Gastrocnemius medialis (tissue), 4 donors: ENCODE measurements at regions not wholly inside any gene's neighbourhood (a gene's known extent, or its start where the extent isn't known, plus 50 kb on each side); places are given as distances from the start of the nearest gene placed in this dataset.

Experiments
- ATAC-seq, 2 donors: fragments of 150-250 bp; one replicate each; pipeline ENCODE4 v1.9.1; 2016
- DNase-seq, 2 donors: peaks; one replicate each; pipeline ENCODE4 v3.0.0-alpha.2; 2019
- H3K27ac ChIP-seq, 4 donors: fragments of 200-600 bp; sonication (generic); 1 replicate in 1 of 4; 2 replicates in 3 of 4; pipeline ENCODE4 v1.5.1; 2016 to 2018; ENCODE audit warnings: mild to moderate bottlenecking in 2 of 4, moderate library complexity in 1 of 4
- H3K27me3 ChIP-seq, 3 donors: fragments of 200-600 bp; sonication (generic) in 2 of 3; 1 replicate in 1 of 3; 2 replicates in 2 of 3; pipeline versions ENCODE4 v1.5.1 to v1.6.0; 2016 to 2019; ENCODE audit warnings: mild to moderate bottlenecking in 1 of 3, moderate library complexity in 1 of 3
- H3K36me3 ChIP-seq, 2 donors: fragments of 200-600 bp; sonication (generic) in 1 of 2; one replicate each; pipeline ENCODE4 v1.5.1; 2017 to 2018
- H3K4me1 ChIP-seq, 2 donors: fragments of 200-600 bp; sonication (generic) in 1 of 2; one replicate each; pipeline ENCODE4 v1.5.1; 2016 to 2017; ENCODE audit warnings: mild to moderate bottlenecking in 2 of 2
- H3K4me3 ChIP-seq, 4 donors: fragments of 200-600 bp; sonication (generic) in 3 of 4; 1 replicate in 1 of 4; 2 replicates in 3 of 4; pipeline ENCODE4 v1.5.1; 2016 to 2019; ENCODE audit warnings: mild to moderate bottlenecking in 2 of 4
- H3K9me3 ChIP-seq, 3 donors: fragments of 200-600 bp; sonication (generic) in 2 of 3; 1 replicate in 1 of 3; 2 replicates in 2 of 3; pipeline ENCODE4 v1.5.1; 2016 to 2019
- POLR2A ChIP-seq, 2 donors: fragments of 450-650 bp; IDR thresholded peaks; one replicate each; pipeline ENCODE4 v1.6.1; 2017; ENCODE audit warnings: antibody characterized with exemption in 2 of 2, mild to moderate bottlenecking in 2 of 2, moderate library complexity in 2 of 2
- in situ Hi-C, 4 donors: fragments of 200-750 bp; cut with MboI; loops; one replicate each; pipeline versions ENCODE4 v1.15.0 to v1.8.0; 2017; ENCODE audit warnings: low sequenced_read_pairs in 4 of 4
- intact Hi-C: fragments of 100-400 bp; cut with DNase I; formaldehyde crosslinking; loops from one replicate; pipeline ENCODE4 v1.15.1; 2023; ENCODE audit warnings: low total_unique reads
- TF ChIP-seq, protein P1 (sequence below), 5 experiments: fragments of 450-650 bp in 3 of 5; fragments of 200-600 bp in 2 of 5; sonication (generic) in 2 of 5; IDR thresholded peaks in 4 of 5; conservative IDR thresholded peaks in 1 of 5; 1 replicate in 4 of 5; 2 replicates in 1 of 5; pipeline ENCODE4 v1.5.1; 2016 to 2019; ENCODE audit warnings: antibody characterized with exemption in 5 of 5, mild to moderate bottlenecking in 3 of 5, moderate library complexity in 3 of 5

DNA sequence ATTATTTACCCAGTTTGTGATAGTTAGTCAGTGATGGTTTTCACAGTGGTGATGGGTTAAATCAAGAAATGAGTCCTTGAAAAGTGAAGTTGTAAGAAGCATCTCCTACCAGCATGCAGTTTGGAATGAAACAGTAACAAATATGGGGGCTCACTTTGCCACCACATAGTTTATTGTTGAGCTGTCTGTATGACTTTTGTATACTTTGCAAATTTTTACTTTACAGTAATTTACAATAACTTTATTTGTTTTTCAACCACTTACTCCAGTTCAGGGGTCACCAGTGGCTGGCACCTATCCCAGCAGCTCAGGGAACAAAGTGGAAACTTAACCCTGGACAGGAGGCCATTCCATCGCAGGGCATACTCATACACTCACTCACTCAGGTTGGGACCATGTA lies 64.5 kb upstream of the ANKRD50 start:
- ATAC-seq, result no peak

DNA sequence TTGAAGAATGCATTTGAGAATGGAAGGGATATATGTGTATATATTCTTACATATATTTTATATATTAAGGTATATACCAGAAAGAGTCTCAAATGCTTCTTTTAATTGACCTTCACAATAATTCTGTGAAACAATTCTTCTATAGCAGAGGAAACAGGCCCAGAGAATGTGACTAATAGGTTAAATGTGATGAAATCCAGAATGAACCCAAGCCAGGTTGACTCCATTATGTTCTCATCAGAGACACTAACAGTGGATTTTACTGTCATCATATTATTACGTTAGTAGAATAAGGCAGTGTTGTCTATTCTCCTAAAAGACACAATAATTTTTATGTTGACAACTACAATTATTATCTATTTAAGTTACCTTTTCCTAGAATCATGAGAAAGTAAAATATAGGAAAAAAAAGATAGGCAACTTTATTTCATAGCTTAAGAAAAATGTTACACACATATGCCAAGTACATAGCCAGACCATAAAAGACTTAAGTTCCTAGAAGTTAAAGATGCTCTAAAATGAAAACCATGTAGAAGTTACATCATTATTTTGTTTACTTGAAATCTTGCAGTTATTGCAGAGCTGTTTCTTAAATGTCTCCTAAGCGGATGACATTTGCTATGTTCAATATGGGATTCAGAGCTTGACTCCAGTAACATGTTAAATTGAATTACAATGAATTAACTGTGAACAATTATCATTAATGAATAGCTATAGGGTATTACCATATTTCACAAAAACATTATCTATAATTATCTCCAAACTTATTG lies 56.2 kb upstream of the ANKRD50 start:
- Histone ChIP-seq H3K27me3 (no peaks in the 10 kb centered on the region), H3K4me1 (no peaks in the 10 kb centered on the region), H3K4me3 (no peak overlapping the region), H3K27ac (no peak overlapping the region), H3K9me3 (no peaks in the 10 kb centered on the region), H3K36me3 (no peaks in the 10 kb centered on the region)
- DNase-seq, result no peak
- intact Hi-C loops (no loop called here), in situ Hi-C loops (no loop called here)
- ATAC-seq, result no peak
- TF ChIP-seq, protein P1, sequence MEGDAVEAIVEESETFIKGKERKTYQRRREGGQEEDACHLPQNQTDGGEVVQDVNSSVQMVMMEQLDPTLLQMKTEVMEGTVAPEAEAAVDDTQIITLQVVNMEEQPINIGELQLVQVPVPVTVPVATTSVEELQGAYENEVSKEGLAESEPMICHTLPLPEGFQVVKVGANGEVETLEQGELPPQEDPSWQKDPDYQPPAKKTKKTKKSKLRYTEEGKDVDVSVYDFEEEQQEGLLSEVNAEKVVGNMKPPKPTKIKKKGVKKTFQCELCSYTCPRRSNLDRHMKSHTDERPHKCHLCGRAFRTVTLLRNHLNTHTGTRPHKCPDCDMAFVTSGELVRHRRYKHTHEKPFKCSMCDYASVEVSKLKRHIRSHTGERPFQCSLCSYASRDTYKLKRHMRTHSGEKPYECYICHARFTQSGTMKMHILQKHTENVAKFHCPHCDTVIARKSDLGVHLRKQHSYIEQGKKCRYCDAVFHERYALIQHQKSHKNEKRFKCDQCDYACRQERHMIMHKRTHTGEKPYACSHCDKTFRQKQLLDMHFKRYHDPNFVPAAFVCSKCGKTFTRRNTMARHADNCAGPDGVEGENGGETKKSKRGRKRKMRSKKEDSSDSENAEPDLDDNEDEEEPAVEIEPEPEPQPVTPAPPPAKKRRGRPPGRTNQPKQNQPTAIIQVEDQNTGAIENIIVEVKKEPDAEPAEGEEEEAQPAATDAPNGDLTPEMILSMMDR (IDR thresholded peaks at IDR 0.05 in 4 of 5, conservative IDR thresholded peaks at IDR 0.05 in 1 of 5), result no peak
- no peak for TF ChIP-seq POLR2A (IDR thresholded peaks at IDR 0.05)

More for the DNA sequence above, 64.5 kb upstream of the ANKRD50 start:
- H3K4me3 ChIP-seq, result no peak overlapping the region
- no peak for DNase-seq
- H3K27me3 ChIP-seq, result no peaks in the 10 kb centered on the region
- intact Hi-C loops, result no loop called here
- no peaks in the 10 kb centered on the region for H3K9me3 ChIP-seq
- no peaks in the 10 kb centered on the region for H3K36me3 ChIP-seq
- TF ChIP-seq, protein P1 (IDR thresholded peaks at IDR 0.05 in 4 of 5, conservative IDR thresholded peaks at IDR 0.05 in 1 of 5), result no peak
- no peak for TF ChIP-seq POLR2A (IDR thresholded peaks at IDR 0.05)
- in situ Hi-C loops, result no loop called here
- H3K4me1 ChIP-seq, result no peaks in the 10 kb centered on the region
- no peak overlapping the region for H3K27ac ChIP-seq

GRCh38 chr4:124762956-124763355 lies 50.4 kb upstream of the ANKRD50 start:
- in situ Hi-C loops, result no loop called here
- intact Hi-C loops, result no loop called here

More at GRCh38 chr4:124762956-124763355, 50.4 kb upstream of the ANKRD50 start:
- no peak for DNase-seq
- H3K4me3 ChIP-seq, result no peak overlapping the region
- no peaks in the 10 kb centered on the region for H3K36me3 ChIP-seq
- TF ChIP-seq, protein P1 (IDR thresholded peaks at IDR 0.05 in 4 of 5, conservative IDR thresholded peaks at IDR 0.05 in 1 of 5), result no peak
- TF ChIP-seq POLR2A (IDR thresholded peaks at IDR 0.05), result no peak
- H3K27ac ChIP-seq, result no peak overlapping the region
- no peaks in the 10 kb centered on the region for H3K27me3 ChIP-seq
- H3K9me3 ChIP-seq, result no peaks in the 10 kb centered on the region
- no peak for ATAC-seq
- no peaks in the 10 kb centered on the region for H3K4me1 ChIP-seq
